ENCODE measurements at regions not wholly inside any gene's neighbourhood (a gene's known extent, or its start where the extent isn't known, plus 50 kb on each side); places are given as distances from the start of the nearest gene placed in this dataset.

DNA sequence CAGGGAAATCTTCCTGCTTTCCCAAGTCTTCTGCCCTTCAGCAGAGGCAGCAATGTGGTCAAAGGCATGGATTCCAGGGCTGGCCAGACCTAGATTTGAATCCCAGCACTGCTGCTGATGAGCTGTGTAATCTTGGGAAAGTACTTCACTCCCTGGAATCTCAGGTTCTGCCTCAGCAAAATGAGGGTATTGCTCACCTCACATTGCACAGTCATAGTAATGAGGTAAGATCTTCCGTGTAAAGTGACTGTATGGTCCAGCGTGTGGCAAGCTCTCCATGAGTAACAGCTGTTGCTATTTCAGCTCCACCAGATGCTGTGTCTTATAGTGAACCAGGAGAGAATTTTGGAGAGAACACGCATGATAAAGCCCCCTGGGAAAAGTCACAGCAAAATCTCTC lies 56.1 kb upstream of the F3 start:
- Histone ChIP-seq H3K27me3 (ENCODE audit: control insufficient read depth in 4 of 4, insufficient read depth in 4 of 4, low read length in 3 of 4) (no peaks in the 10 kb centered on the region), H3K36me3 (ENCODE audit: control insufficient read depth in 4 of 4, insufficient read depth in 3 of 4, low read depth in 1 of 4, low read length in 3 of 4) (no peaks in the 10 kb centered on the region), H3K4me3 (ENCODE audit: low read depth in 1 of 3, low read length in 3 of 3) (no peak overlapping the region), H3K9me3 (ENCODE audit: control insufficient read depth in 4 of 4, low read length in 3 of 4) (no peaks in the 10 kb centered on the region), H3K27ac (ENCODE audit: low read depth in 1 of 2, low read length in 2 of 2) (no peak overlapping the region), H3K9ac (ENCODE audit: low read depth in 1 of 2, low read length in 2 of 2) (no peak overlapping the region), H3K4me1 (ENCODE audit: control insufficient read depth in 4 of 4, insufficient read depth in 4 of 4, low read length in 3 of 4) (no peaks in the 10 kb centered on the region)
- DNase-seq (ENCODE audit: low spot score) = no peak
- WGBS = 90% methylated on average over 3 of the region's 3 CpGs
- TF ChIP-seq, protein P1, sequence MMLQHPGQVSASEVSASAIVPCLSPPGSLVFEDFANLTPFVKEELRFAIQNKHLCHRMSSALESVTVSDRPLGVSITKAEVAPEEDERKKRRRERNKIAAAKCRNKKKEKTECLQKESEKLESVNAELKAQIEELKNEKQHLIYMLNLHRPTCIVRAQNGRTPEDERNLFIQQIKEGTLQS (IDR thresholded peaks at IDR 0.05) = no peak
- TF ChIP-seq EGR1 (IDR thresholded peaks at IDR 0.05; ENCODE audit: low read depth in 2 of 2) (no peak), MAX (IDR thresholded peaks at IDR 0.05) (no peak), ZBTB33 (IDR thresholded peaks at IDR 0.05) (no peak), REST (IDR thresholded peaks at IDR 0.05) (no peak), TAF1 (conservative IDR thresholded peaks at IDR 0.05) (no peak), NR2F2 (IDR thresholded peaks at IDR 0.05) (no peak), YY1 (IDR thresholded peaks at IDR 0.05) (no peak), RAD21 (IDR thresholded peaks at IDR 0.05) (no peak), RXRA (IDR thresholded peaks at IDR 0.05) (no peak), GABPA (IDR thresholded peaks at IDR 0.05 in 1 of 2, conservative IDR thresholded peaks at IDR 0.05 in 1 of 2) (no peak), HNF4A (conservative IDR thresholded peaks at IDR 0.05) (no peak), JUND (IDR thresholded peaks at IDR 0.05) (no peak), CTCF (IDR thresholded peaks at IDR 0.05; ENCODE audit: low read depth, low read length, missing input control) (no peak), FOXA2 (IDR thresholded peaks at IDR 0.05) (no peak), FOXA1 (IDR thresholded peaks at IDR 0.05) (no peak), SP1 (IDR thresholded peaks at IDR 0.05) (no peak), HNF4G (IDR thresholded peaks at IDR 0.05) (no peak)

All from liver (tissue), 8 donors.